Loucy (cell line): ENCODE measurements at regions not wholly inside any gene's neighbourhood (a gene's known extent, or its start where the extent isn't known, plus 50 kb on each side); places are given as distances from the start of the nearest gene placed in this dataset.

Experiments used
- CTCF ChIP-seq: fragments of 200-600 bp; sonication (generic); conservative IDR thresholded peaks from 2 replicates; pipeline ENCODE4 v1.5.1; 2014; ENCODE audit warnings: mild to moderate bottlenecking, antibody characterized with exemption, low read length
- EZH2phosphoT487 ChIP-seq: fragments of 200-600 bp; IDR thresholded peaks from 2 replicates; pipeline ENCODE4 v1.6.1; 2018; ENCODE audit warnings: antibody characterized with exemption, mild to moderate bottlenecking, moderate library complexity, borderline replicate concordance

DNA sequence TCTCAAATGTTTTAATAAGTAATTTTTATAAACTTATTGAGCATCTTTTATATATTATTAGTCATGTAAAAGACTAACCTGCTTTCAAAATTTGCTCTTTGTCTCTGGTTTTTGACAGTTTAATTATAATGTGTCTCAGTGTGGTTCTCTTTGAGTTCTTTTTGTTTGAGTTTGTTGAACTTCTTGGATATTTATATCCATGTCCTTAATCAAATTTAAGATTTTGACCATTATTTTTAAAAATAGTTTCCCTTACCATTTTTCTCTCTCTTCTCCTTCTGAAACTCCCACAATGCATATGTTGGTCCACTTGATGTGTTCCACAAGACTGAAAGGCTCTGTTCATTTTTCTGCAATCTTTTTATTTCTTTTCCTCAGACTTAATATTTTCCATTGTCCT is 366.1 kb upstream of the GOLIM4 start:
- no peak for TF ChIP-seq CTCF
- TF ChIP-seq EZH2phosphoT487, result no peak
